LNCaP clone FGC (cell line): ENCODE measurements at regions not wholly inside any gene's neighbourhood (a gene's known extent, or its start where the extent isn't known, plus 50 kb on each side); places are given as distances from the start of the nearest gene placed in this dataset.

Experiments used
- DNase-seq: peaks from one replicate; pipeline ENCODE4 v3.0.0-alpha.2; 2011; ENCODE audit warnings: low read depth
- H3K4me3 ChIP-seq: 2 replicates; pipeline ENCODE4 v1.5.1; 2011; ENCODE audit warnings: mild to moderate bottlenecking, low read depth, low read length, control low read depth
- CTCF ChIP-seq: IDR thresholded peaks from 2 replicates; pipeline ENCODE4 v1.5.1; 2012; ENCODE audit warnings: mild to moderate bottlenecking; ENCODE audit not compliant: control insufficient read depth, insufficient read depth; ENCODE audit errors: extremely low read depth

GRCh38 chr4:38585871-38586270 lies 78.1 kb upstream of the KLF3 start:
- TF ChIP-seq CTCF, result no peak
- H3K4me3 ChIP-seq, result no peak overlapping the region
- no peak for DNase-seq

GRCh38 chr4:38587106-38587505 lies 76.9 kb upstream of the KLF3 start:
- no peak overlapping the region for H3K4me3 ChIP-seq
- no peak for DNase-seq
- no peak for TF ChIP-seq CTCF

- no peak for DNase-seq
- H3K4me3 ChIP-seq, result no peak overlapping the region
- TF ChIP-seq CTCF, result no peak
Measured at GRCh38 chr4:38590046-38590445, 74.0 kb upstream of the KLF3 start.

GRCh38 chr4:38591617-38592337 lies 72.2 kb upstream of the KLF3 start:
- no peak for DNase-seq
- H3K4me3 ChIP-seq, result no peak overlapping the region
- no peak for TF ChIP-seq CTCF

- DNase-seq, result no peak
- TF ChIP-seq CTCF, result no peak
- H3K4me3 ChIP-seq, result no peak overlapping the region
Measured at GRCh38 chr4:38598489-38598888, 65.5 kb upstream of the KLF3 start.

- TF ChIP-seq CTCF, result no peak
- no peak overlapping the region for H3K4me3 ChIP-seq
- no peak for DNase-seq
Measured at GRCh38 chr4:38600575-38600974, 63.4 kb upstream of the KLF3 start.
